Endothelial cell of umbilical vein (primary cell): ENCODE measurements at regions not wholly inside any gene's neighbourhood (a gene's known extent, or its start where the extent isn't known, plus 50 kb on each side); places are given as distances from the start of the nearest gene placed in this dataset.

Experiments
- BruUV-seq: library from RNA; stranded (reverse); fragments of 400-500 nt; replicated peaks from 2 replicates; lab custom pipeline; 2021; lab: Mats Ljungman, UMichigan
- CTCF ChIA-PET: fragments of 300-600, 350-600 bp; sonication (Branson Sonifier 250); formaldehyde crosslinking; loops from one replicate; lab custom pipeline; 2021; ENCODE audit warnings: antibody characterized with exemption, inconsistent platforms; lab: Charles Lee
- POLR2A ChIA-PET: fragments of 300-600, 350-600 bp; sonication (Branson Sonifier 250); formaldehyde crosslinking; loops from one replicate; lab custom pipeline; 2021; ENCODE audit warnings: antibody characterized with exemption, inconsistent platforms; lab: Charles Lee
- DNase-seq: peaks from one replicate; pipeline ENCODE4 v3.0.0-alpha.2; 2011; ENCODE audit warnings: low read depth, low spot score
- FAIRE-seq: peaks from 2 replicates; lab custom pipeline; 2011; peaks lifted over from hg19 to GRCh38; lab: Jason Lieb, UNC
- H2AFZ ChIP-seq: 2 replicates; pipeline ENCODE4 v1.6.0; 2012; ENCODE audit warnings: low read depth, low read length, control low read depth, inconsistent platforms
- H3K27ac ChIP-seq: 2 replicates; pipeline ENCODE4 v1.5.1; 2011; ENCODE audit warnings: low read depth, mild to moderate bottlenecking, control low read depth, low read length, moderate library complexity; ENCODE audit not compliant: insufficient read depth
- H3K27me3 ChIP-seq, 2 experiments: 2 replicates each; pipeline versions ENCODE4 v1.6.0 to v1.6.1; 2011; ENCODE audit warnings: low read length in 2 of 2, mixed read lengths in 1 of 2; ENCODE audit not compliant: control insufficient read depth in 2 of 2, insufficient read depth in 2 of 2
- H3K36me3 ChIP-seq, 2 experiments: 2 replicates in 1 of 2; 3 replicates in 1 of 2; pipeline ENCODE4 v1.5.1; 2011; ENCODE audit warnings: low read length in 2 of 2, mild to moderate bottlenecking in 1 of 2, moderate library complexity in 1 of 2; ENCODE audit not compliant: control insufficient read depth in 2 of 2, insufficient read depth in 2 of 2; ENCODE audit errors: extremely low read depth in 1 of 2
- H3K4me1 ChIP-seq: 3 replicates; pipeline ENCODE4 v1.5.1; 2011; ENCODE audit warnings: mild to moderate bottlenecking, low read length; ENCODE audit not compliant: control insufficient read depth, insufficient read depth; ENCODE audit errors: extremely low read depth
- H3K4me2 ChIP-seq: 2 replicates; pipeline ENCODE4 v1.6.1; 2011; ENCODE audit warnings: low read length, control low read depth, mixed read lengths; ENCODE audit not compliant: insufficient read depth
- H3K4me3 ChIP-seq, 3 experiments: fragments of 200-600 bp in 1 of 3; sonication (generic), shearing (Covaris generic) in 1 of 3; replicated peaks in 1 of 3; 2 replicates each; pipeline ENCODE4 v1.5.1; 2011 to 2016; ENCODE audit warnings: control low read depth in 3 of 3, low read length in 3 of 3, mild to moderate bottlenecking in 2 of 3, inconsistent platforms in 1 of 3, low read depth in 1 of 3, moderate library complexity in 1 of 3; ENCODE audit not compliant: insufficient read depth in 1 of 3
- H3K79me2 ChIP-seq: 2 replicates; pipeline ENCODE4 v1.6.0; 2012; ENCODE audit warnings: low read length, inconsistent platforms; ENCODE audit not compliant: control insufficient read depth, insufficient read depth
- H3K9ac ChIP-seq: replicated peaks from 2 replicates; pipeline ENCODE3; 2011; ENCODE audit warnings: low read length, control low read depth; ENCODE audit not compliant: insufficient read depth; ENCODE audit errors: extremely low read depth
- H3K9me1 ChIP-seq: replicated peaks from 3 replicates; pipeline ENCODE4 v1.6.0; 2011; ENCODE audit warnings: mild to moderate bottlenecking, low read length; ENCODE audit not compliant: control insufficient read depth, insufficient read depth; ENCODE audit errors: extremely low read depth
- H3K9me3 ChIP-seq: replicated peaks from 2 replicates; pipeline ENCODE4 v1.5.1; 2012; ENCODE audit warnings: low read length, inconsistent platforms; ENCODE audit not compliant: control insufficient read depth, insufficient read depth
- H4K20me1 ChIP-seq: replicated peaks from 2 replicates; pipeline ENCODE3; 2011; ENCODE audit warnings: mild to moderate bottlenecking, low read length; ENCODE audit not compliant: control insufficient read depth, insufficient read depth; ENCODE audit errors: extremely low read depth
- EZH2 ChIP-seq: IDR thresholded peaks from 2 replicates; pipeline ENCODE4 v1.6.1; 2012; ENCODE audit warnings: borderline replicate concordance, low read depth, mild to moderate bottlenecking, moderate library complexity, low read length, inconsistent platforms; ENCODE audit not compliant: severe bottlenecking
- FOS ChIP-seq: IDR thresholded peaks from 2 replicates; pipeline ENCODE4 v1.6.1; 2011; ENCODE audit warnings: mild to moderate bottlenecking, low read length, moderate library complexity, borderline replicate concordance; ENCODE audit not compliant: insufficient read depth
- GATA2 ChIP-seq: IDR thresholded peaks from 2 replicates; pipeline ENCODE4 v1.7.0; 2011; ENCODE audit warnings: low read depth, mild to moderate bottlenecking, moderate library complexity, mixed read lengths, low read length; ENCODE audit not compliant: insufficient read length, insufficient read depth
- JUN ChIP-seq: IDR thresholded peaks from 2 replicates; pipeline ENCODE4 v1.6.1; 2011; ENCODE audit warnings: borderline replicate concordance, low read depth; ENCODE audit not compliant: insufficient read length, insufficient read depth
- MYC ChIP-seq: IDR thresholded peaks from one replicate; pipeline ENCODE4 v1.6.1; 2011; ENCODE audit warnings: mild to moderate bottlenecking, low read depth, low read length
- POLR2A ChIP-seq: IDR thresholded peaks from 2 replicates; pipeline ENCODE4 v1.6.1; 2012; ENCODE audit warnings: low read depth, mild to moderate bottlenecking, control low read depth, low read length
- POLR2AphosphoS5 ChIP-seq: IDR thresholded peaks from 2 replicates; pipeline ENCODE4 v1.6.1; 2012; ENCODE audit warnings: low read depth, mild to moderate bottlenecking, control low read depth, low read length, moderate library complexity; ENCODE audit not compliant: insufficient read depth
- dilution Hi-C: fragments of 300-500 bp; cut with MboI; formaldehyde crosslinking; loops from one replicate; pipeline ENCODE4 v1.15.0; 2019; ENCODE audit warnings: low sequenced_read_pairs; ENCODE audit not compliant: extremely low pct_ligation_motif_present
- intact Hi-C: fragments of 100-400 bp; cut with micrococcal nuclease; formaldehyde crosslinking; loops from one replicate; pipeline ENCODE4 v1.10.0; 2022
- TF ChIP-seq, protein P1 (sequence below), 2 donors: IDR thresholded peaks; 1 replicate in 1 of 2; 2 replicates in 1 of 2; pipeline ENCODE4 v1.5.1; 2011; ENCODE audit warnings: low read length in 2 of 2, mild to moderate bottlenecking in 2 of 2, moderate library complexity in 2 of 2, control low read depth in 1 of 2, inconsistent platforms in 1 of 2, low read depth in 1 of 2; ENCODE audit not compliant: insufficient read depth in 1 of 2; ENCODE audit errors: extremely low read depth in 1 of 2
- TF ChIP-seq, protein P2 (sequence below): IDR thresholded peaks from 2 replicates; pipeline ENCODE4 v1.6.1; 2011; ENCODE audit not compliant: insufficient read depth, insufficient read length

DNA sequence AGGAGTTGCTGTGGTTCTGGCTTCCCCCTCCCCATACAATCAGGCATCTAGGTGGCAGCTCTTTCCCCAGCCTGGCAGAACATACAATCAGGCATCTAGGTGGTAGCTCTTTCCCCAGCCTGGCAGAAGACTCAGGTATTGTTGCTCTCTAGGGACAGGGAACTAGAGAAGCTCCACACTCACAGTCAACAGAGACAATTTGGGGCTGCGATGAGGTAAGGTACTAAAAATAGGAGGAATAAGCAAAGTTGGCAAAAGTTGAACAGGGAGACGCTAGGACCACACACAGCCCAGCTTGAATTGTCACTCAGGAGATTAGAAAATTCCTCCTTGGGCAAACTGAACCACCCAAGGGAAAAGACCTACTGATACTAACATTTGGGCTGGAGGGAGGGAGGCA, 315.5 kb upstream of the CDH5 start:
- no peak overlapping the region for H3K27ac ChIP-seq
- H3K4me1 ChIP-seq: no peaks in the 10 kb centered on the region
- dilution Hi-C loops (no loop called here), intact Hi-C loops (no loop called here)
- BruUV-seq: no TSS peak
- no peak overlapping the region for H3K9ac ChIP-seq
- H3K27me3 ChIP-seq: no peaks in the 10 kb centered on the region
- FAIRE-seq: no peak
- ChIA-PET CTCF (no interaction called here), POLR2A (no interaction called here)
- no peaks in the 10 kb centered on the region for H3K9me3 ChIP-seq
- H2AFZ ChIP-seq: no peak overlapping the region
- no peak for DNase-seq
- H4K20me1 ChIP-seq: no peaks in the 10 kb centered on the region
- no peaks in the 10 kb centered on the region for H3K36me3 ChIP-seq
- no peak overlapping the region for H3K4me3 ChIP-seq
- TF ChIP-seq JUN: no peak
- TF ChIP-seq POLR2A: no peak
- TF ChIP-seq, protein P1, sequence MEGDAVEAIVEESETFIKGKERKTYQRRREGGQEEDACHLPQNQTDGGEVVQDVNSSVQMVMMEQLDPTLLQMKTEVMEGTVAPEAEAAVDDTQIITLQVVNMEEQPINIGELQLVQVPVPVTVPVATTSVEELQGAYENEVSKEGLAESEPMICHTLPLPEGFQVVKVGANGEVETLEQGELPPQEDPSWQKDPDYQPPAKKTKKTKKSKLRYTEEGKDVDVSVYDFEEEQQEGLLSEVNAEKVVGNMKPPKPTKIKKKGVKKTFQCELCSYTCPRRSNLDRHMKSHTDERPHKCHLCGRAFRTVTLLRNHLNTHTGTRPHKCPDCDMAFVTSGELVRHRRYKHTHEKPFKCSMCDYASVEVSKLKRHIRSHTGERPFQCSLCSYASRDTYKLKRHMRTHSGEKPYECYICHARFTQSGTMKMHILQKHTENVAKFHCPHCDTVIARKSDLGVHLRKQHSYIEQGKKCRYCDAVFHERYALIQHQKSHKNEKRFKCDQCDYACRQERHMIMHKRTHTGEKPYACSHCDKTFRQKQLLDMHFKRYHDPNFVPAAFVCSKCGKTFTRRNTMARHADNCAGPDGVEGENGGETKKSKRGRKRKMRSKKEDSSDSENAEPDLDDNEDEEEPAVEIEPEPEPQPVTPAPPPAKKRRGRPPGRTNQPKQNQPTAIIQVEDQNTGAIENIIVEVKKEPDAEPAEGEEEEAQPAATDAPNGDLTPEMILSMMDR (IDR thresholded peaks at IDR 0.05; ENCODE audit: extremely low read depth in 1 of 2, insufficient read depth in 1 of 2, low read depth in 1 of 2, low read length in 2 of 2): no peak
- TF ChIP-seq POLR2AphosphoS5: no peak
- no peak for TF ChIP-seq GATA2
- no peak for TF ChIP-seq MYC
- no peak for TF ChIP-seq FOS
- TF ChIP-seq EZH2: no peak
- TF ChIP-seq, protein P2, sequence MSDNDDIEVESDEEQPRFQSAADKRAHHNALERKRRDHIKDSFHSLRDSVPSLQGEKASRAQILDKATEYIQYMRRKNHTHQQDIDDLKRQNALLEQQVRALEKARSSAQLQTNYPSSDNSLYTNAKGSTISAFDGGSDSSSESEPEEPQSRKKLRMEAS: no peak
- H3K79me2 ChIP-seq: no peaks in the 10 kb centered on the region
- no peak overlapping the region for H3K4me2 ChIP-seq
- no peaks in the 10 kb centered on the region for H3K9me1 ChIP-seq
